Epithelial cell of esophagus (primary cell): ENCODE measurements at regions not wholly inside any gene's neighbourhood (a gene's known extent, or its start where the extent isn't known, plus 50 kb on each side); places are given as distances from the start of the nearest gene placed in this dataset.
A peak's percentile ranks its signal among the peaks of the same experiment; 100 is the strongest.
"Not testable (repeated sequence)": the region's sequence is repeated elsewhere in the genome, so short reads cannot be mapped to it uniquely, and the experiment has no call there.

Experiments
- DNase-seq: peaks from one replicate; pipeline ENCODE4 v3.0.0; 2010; ENCODE audit warnings: low read depth
- H3K4me3 ChIP-seq: 2 replicates; pipeline ENCODE4 v1.5.1; 2011; ENCODE audit warnings: mild to moderate bottlenecking, low read length, control low read depth
- TF ChIP-seq, protein P1 (sequence below): IDR thresholded peaks from 2 replicates; pipeline ENCODE4 v1.5.1; 2011; ENCODE audit warnings: low read depth, mild to moderate bottlenecking, low read length, control low read depth, inconsistent platforms; ENCODE audit not compliant: insufficient read depth; ENCODE audit errors: missing control alignments

DNA sequence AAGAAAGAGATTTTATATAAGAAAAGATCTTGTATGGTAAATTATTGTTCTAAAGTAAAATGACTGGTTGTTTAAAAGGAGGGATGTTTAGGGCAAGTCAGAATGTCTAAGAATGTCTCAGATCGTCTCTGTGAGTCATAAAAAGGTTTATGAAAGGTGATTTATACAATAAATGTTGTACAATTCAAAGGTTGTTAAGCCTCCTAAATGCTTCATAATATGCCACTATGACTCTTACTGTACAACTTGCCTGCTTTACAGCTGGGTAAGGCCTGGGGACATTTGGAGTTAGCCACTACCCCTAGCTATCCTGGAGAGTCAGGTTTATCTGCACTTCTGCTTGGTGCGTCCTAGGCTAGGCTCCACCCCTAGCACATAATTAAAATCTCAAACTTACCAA, 927.4 kb downstream of the FSCB start:
- peak; percentile 0 for DNase-seq
- TF ChIP-seq, protein P1, sequence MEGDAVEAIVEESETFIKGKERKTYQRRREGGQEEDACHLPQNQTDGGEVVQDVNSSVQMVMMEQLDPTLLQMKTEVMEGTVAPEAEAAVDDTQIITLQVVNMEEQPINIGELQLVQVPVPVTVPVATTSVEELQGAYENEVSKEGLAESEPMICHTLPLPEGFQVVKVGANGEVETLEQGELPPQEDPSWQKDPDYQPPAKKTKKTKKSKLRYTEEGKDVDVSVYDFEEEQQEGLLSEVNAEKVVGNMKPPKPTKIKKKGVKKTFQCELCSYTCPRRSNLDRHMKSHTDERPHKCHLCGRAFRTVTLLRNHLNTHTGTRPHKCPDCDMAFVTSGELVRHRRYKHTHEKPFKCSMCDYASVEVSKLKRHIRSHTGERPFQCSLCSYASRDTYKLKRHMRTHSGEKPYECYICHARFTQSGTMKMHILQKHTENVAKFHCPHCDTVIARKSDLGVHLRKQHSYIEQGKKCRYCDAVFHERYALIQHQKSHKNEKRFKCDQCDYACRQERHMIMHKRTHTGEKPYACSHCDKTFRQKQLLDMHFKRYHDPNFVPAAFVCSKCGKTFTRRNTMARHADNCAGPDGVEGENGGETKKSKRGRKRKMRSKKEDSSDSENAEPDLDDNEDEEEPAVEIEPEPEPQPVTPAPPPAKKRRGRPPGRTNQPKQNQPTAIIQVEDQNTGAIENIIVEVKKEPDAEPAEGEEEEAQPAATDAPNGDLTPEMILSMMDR = no peak
- H3K4me3 ChIP-seq = no peak overlapping the region

DNA sequence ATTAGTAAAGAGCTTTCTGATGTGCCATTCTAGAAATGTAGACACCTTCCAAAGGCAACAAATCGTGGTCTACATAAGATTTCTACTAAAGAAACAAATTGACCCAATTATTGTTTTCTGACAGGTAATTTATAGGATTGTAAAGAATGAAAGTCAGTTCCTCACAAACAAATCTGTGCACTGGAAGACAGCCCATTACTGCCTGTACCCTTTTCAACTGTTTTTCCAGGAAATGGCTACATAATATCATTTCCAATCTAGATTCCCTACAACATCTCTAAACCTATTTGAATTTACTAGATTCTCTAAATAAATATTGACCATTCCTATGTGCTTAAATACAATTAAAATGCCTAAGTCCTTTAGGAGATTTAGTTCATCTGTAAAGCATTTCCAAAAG, 939.1 kb downstream of the FSCB start:
- no peak for DNase-seq
- TF ChIP-seq, protein P1 = no peak
- H3K4me3 ChIP-seq = no peak overlapping the region

DNA sequence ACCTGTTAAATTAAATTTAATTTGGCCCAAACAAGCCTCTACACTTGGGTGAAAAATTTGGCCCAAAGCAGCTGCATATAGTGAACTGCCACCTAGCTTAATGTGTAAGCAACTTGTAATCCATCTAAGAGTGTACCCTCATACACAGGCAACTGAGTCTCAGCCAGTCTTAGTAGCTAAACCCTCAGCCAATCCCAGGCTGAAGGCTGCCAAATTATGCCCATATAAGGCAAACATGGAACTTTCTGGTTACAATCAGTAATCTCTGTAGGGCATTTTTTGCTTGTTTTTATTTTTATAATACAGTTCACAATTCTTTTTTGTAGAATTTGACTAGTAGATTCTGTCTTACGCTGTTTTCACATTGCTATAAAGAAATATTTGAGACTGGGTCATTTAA, 958.7 kb downstream of the FSCB start:
- TF ChIP-seq, protein P1 = no peak
- H3K4me3 ChIP-seq = no peak overlapping the region
- no peak for DNase-seq

DNA sequence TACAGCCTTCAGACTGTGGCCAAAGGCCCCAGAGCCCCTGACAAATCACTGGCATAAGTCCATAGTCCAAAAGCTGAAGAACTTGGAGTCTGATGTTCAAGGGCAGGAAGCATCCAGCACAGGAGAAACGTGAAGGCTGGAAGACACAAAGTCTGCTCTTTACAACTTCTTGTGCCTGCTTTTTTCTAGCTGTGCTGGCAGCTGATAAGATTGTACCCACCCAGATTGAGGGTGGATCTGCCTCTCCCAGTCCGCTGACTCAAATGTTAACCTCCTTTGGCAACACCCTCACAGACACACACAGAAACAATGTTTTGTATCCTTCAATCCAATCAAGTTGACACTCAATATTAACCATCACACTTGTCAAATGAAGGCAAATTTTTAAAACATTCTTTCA, 959.5 kb downstream of the FSCB start:
- not testable (repeated sequence) for H3K4me3 ChIP-seq, DNase-seq

DNA sequence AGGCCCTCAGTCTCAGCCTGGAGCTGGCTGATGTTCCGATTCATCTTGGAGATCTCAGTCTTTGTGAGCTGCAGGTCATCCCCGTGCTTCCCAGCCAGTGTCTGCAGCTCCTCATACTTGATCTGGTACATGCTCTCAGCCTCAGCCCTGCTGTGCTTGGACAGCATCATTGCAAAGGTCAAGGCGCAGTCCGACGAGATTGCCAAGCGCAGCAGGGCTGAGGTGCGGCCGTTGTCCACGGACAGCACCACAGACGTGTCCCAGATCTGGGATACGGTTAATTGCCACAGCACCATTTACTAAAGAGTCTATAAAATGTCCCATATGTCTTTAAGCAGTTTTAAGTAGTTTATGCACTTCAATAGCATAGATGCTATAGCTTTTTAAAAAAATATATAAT, 965.7 kb downstream of the FSCB start:
- DNase-seq = no peak
- no peak overlapping the region for H3K4me3 ChIP-seq
- TF ChIP-seq, protein P1 = no peak

DNA sequence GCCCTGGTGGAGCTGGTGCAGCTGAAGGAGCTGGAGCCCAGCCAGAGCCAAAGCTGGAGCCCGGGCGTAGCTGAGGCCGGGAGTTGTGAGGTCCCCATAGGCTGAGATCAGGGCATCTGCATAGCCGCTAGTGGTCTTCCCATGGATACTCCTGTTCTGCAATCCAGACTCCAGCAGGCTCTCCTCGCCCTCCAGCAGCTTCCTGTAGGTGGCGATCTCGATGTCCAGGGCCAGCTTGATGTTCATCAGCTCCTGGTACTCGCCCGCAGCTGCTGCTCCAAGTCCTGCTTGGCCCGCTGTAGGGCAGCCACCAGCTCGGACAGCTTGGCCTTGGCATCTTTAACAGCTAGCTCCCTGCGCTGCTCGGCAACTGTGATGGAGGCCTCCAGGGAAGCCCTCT, 966.1 kb downstream of the FSCB start:
- TF ChIP-seq, protein P1 = no peak
- no peak for DNase-seq
- no peak overlapping the region for H3K4me3 ChIP-seq

DNA sequence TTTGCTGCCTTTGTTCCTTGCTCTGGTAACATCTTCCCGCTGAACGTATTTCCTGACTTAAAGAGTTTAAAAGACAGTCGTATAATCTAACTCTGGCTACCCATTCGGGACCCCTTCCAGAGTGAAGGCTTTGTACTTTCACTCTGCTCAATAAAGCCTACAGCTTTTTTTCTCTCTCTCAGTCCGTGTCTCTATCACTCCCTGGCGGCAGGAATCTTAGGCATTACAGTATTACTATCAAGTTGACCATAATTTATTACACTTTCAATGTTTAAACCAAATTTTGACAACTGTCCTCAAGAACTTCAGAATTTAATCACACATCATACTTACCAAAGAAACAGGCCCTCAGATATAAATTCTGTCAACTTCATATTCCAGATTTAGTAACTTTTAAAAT, 967.9 kb downstream of the FSCB start:
- H3K4me3 ChIP-seq = no peak overlapping the region
- peak; percentile 1 for DNase-seq
- TF ChIP-seq, protein P1 = no peak
